Stomach (tissue), 4 donors: ENCODE measurements at regions not wholly inside any gene's neighbourhood (a gene's known extent, or its start where the extent isn't known, plus 50 kb on each side); places are given as distances from the start of the nearest gene placed in this dataset.

Experiments
- POLR2AphosphoS5 ChIP-seq, 3 donors: sonication (generic); formaldehyde crosslinking; IDR thresholded peaks; one replicate each; pipeline ENCODE4 v1.6.1; 2016; ENCODE audit warnings: antibody characterized with exemption in 3 of 3
- TF ChIP-seq, protein P1 (sequence below), 7 experiments: fragments of 450-650 bp in 4 of 7; fragments of 200-600 bp in 3 of 7; sonication (generic) in 3 of 7; IDR thresholded peaks; one replicate each; pipeline ENCODE4 v1.5.1; 2016 to 2019; ENCODE audit warnings: antibody characterized with exemption in 7 of 7, control low read depth in 2 of 7, mild to moderate bottlenecking in 1 of 7

DNA sequence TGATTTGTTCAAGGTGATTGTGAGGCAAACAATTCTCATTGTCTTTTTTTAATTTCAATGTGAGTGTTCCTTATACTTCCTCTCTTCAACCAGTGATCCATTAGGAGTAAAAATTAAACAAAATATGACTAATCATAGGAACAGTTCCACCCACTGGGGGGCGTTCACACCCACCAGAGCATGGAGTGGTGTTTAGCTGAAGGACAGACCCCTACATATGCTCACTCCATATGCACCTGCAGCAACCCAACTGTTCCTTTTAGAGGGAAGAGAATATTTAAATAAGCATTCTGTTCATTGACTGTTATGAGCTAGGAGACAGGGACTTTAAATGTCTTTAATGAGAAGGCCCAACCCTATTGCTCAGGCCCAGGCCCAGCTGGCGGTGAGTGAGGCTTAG is 78.7 kb upstream of the DRD2 start:
- TF ChIP-seq POLR2AphosphoS5 (IDR thresholded peaks at IDR 0.05): no peak
- TF ChIP-seq, protein P1, sequence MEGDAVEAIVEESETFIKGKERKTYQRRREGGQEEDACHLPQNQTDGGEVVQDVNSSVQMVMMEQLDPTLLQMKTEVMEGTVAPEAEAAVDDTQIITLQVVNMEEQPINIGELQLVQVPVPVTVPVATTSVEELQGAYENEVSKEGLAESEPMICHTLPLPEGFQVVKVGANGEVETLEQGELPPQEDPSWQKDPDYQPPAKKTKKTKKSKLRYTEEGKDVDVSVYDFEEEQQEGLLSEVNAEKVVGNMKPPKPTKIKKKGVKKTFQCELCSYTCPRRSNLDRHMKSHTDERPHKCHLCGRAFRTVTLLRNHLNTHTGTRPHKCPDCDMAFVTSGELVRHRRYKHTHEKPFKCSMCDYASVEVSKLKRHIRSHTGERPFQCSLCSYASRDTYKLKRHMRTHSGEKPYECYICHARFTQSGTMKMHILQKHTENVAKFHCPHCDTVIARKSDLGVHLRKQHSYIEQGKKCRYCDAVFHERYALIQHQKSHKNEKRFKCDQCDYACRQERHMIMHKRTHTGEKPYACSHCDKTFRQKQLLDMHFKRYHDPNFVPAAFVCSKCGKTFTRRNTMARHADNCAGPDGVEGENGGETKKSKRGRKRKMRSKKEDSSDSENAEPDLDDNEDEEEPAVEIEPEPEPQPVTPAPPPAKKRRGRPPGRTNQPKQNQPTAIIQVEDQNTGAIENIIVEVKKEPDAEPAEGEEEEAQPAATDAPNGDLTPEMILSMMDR (IDR thresholded peaks at IDR 0.05): no peak
